Erythroblast (primary cell): ENCODE measurements at regions not wholly inside any gene's neighbourhood (a gene's known extent, or its start where the extent isn't known, plus 50 kb on each side); places are given as distances from the start of the nearest gene placed in this dataset.

Experiments used
- GATA1 ChIP-seq: IDR thresholded peaks from 2 replicates; pipeline ENCODE4 v1.6.1; 2011; ENCODE audit warnings: low read depth, mild to moderate bottlenecking, control low read depth, low read length, moderate library complexity
- POLR2A ChIP-seq: IDR thresholded peaks from 2 replicates; pipeline ENCODE4 v1.6.1; 2011; ENCODE audit warnings: mild to moderate bottlenecking, low read length

DNA sequence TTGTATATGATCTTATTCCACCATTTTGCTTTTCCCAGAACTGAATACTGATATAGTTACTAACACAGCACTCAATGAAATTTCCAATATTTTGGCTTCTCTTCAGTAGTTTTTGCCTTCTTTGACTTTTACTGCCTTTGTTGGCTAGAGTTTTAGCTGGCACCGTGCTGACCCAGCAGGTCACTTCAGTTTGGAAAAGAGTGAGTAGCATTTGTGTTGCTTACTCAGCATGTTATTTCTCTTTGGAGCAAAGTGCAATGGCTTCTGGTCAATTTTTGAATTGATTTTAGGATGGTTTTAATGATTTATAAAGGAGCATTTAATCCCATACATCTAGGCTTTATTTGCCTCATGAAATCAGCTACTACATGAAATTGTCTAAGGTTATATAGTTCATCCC, 119.2 kb downstream of the ETNK1 start:
- no peak for TF ChIP-seq GATA1
- TF ChIP-seq POLR2A = no peak
